Cardiac muscle cell (in vitro differentiated cells and primary cell): ENCODE measurements at regions not wholly inside any gene's neighbourhood (a gene's known extent, or its start where the extent isn't known, plus 50 kb on each side); places are given as distances from the start of the nearest gene placed in this dataset.

ENCODE experiments used
- DNase-seq, 2 donors: peaks; one replicate each; pipeline versions ENCODE4 v3.0.0 to v3.0.0-alpha.2; 2010 to 2017; ENCODE audit warnings: low read depth in 1 of 2, low spot score in 1 of 2
- H3K27ac ChIP-seq: fragments of 200-600 bp; sonication (generic); 2 replicates; pipeline ENCODE4 v1.5.1; 2016
- H3K27me3 ChIP-seq: fragments of 200-600 bp; sonication (generic); 2 replicates; pipeline ENCODE4 v1.6.0; 2016; ENCODE audit warnings: control low read depth
- H3K36me3 ChIP-seq: fragments of 200-600 bp; sonication (generic); 2 replicates; pipeline ENCODE4 v1.5.1; 2016; ENCODE audit warnings: control low read depth
- H3K4me1 ChIP-seq: fragments of 200-600 bp; sonication (generic); 2 replicates; pipeline ENCODE4 v1.8.1; 2017; ENCODE audit warnings: low read depth, mild to moderate bottlenecking, mixed run types
- H3K4me3 ChIP-seq: fragments of 200-600 bp; sonication (generic); 2 replicates; pipeline ENCODE4 v1.5.1; 2016; ENCODE audit warnings: mild to moderate bottlenecking
- H3K9me3 ChIP-seq: fragments of 200-600 bp; sonication (generic); 2 replicates; pipeline ENCODE4 v1.5.1; 2017; ENCODE audit warnings: low read depth, mild to moderate bottlenecking, control low read depth
- CTCF ChIP-seq: IDR thresholded peaks from 2 replicates; pipeline ENCODE4 v1.5.1; 2012; ENCODE audit warnings: low read depth, mild to moderate bottlenecking, low read length

GRCh38 chr10:33494694-33495265 is 160.3 kb upstream of the NRP1 start:
- H3K9me3 ChIP-seq: no peaks in the 10 kb centered on the region
- H3K4me3 ChIP-seq: no peak overlapping the region
- no peak for DNase-seq
- no peaks in the 10 kb centered on the region for H3K27me3 ChIP-seq
- H3K27ac ChIP-seq: no peak overlapping the region
- H3K36me3 ChIP-seq: no peaks in the 10 kb centered on the region
- H3K4me1 ChIP-seq: peaks cover 34% of the 10 kb centered on the region
- TF ChIP-seq CTCF: no peak

GRCh38 chr10:33493978-33494377 is 159.5 kb upstream of the NRP1 start:
- Histone ChIP-seq H3K27ac (peak overlapping the region; percentile 29), H3K36me3 (no peaks in the 10 kb centered on the region), H3K4me1 (peaks cover 32% of the 10 kb centered on the region), H3K27me3 (no peaks in the 10 kb centered on the region), H3K4me3 (no peak overlapping the region), H3K9me3 (no peaks in the 10 kb centered on the region)
- DNase-seq: no peak
- no peak for TF ChIP-seq CTCF

GRCh38 chr10:33493497-33493896 is 159.0 kb upstream of the NRP1 start:
- no peak for DNase-seq
- H3K9me3 ChIP-seq: no peaks in the 10 kb centered on the region
- H3K27me3 ChIP-seq: no peaks in the 10 kb centered on the region
- no peaks in the 10 kb centered on the region for H3K36me3 ChIP-seq
- no peak for TF ChIP-seq CTCF
- peak overlapping the region; percentile 29 for H3K27ac ChIP-seq
- H3K4me3 ChIP-seq: no peak overlapping the region
- H3K4me1 ChIP-seq: peaks cover 27% of the 10 kb centered on the region

GRCh38 chr10:33492701-33493345 is 158.4 kb upstream of the NRP1 start:
- Histone ChIP-seq H3K27me3 (no peaks in the 10 kb centered on the region), H3K36me3 (no peaks in the 10 kb centered on the region), H3K9me3 (no peaks in the 10 kb centered on the region), H3K4me3 (no peak overlapping the region), H3K4me1 (peaks cover 22% of the 10 kb centered on the region), H3K27ac (peak overlapping the region; percentile 29)
- no peak for DNase-seq
- no peak for TF ChIP-seq CTCF

- H3K27me3 ChIP-seq: no peaks in the 10 kb centered on the region
- H3K36me3 ChIP-seq: no peaks in the 10 kb centered on the region
- H3K4me1 ChIP-seq: peaks cover 14% of the 10 kb centered on the region
- no peak overlapping the region for H3K27ac ChIP-seq
- no peak overlapping the region for H3K4me3 ChIP-seq
- TF ChIP-seq CTCF: no peak
- no peaks in the 10 kb centered on the region for H3K9me3 ChIP-seq
- no peak for DNase-seq
Measured at GRCh38 chr10:33489501-33490176, 155.2 kb upstream of the NRP1 start.
